C1 segment of cervical spinal cord (tissue), 14 donors: ENCODE measurements at regions not wholly inside any gene's neighbourhood (a gene's known extent, or its start where the extent isn't known, plus 50 kb on each side); places are given as distances from the start of the nearest gene placed in this dataset.
A peak's percentile ranks its signal among the peaks of the same experiment; 100 is the strongest.
"Not testable (repeated sequence)": the region's sequence is repeated elsewhere in the genome, so short reads cannot be mapped to it uniquely, and the experiment has no call there.

Experiments
- DNase-seq, 14 donors: peaks; one replicate each; lab custom pipeline; 2025; lab: John Stamatoyannopoulos, UW

DNA sequence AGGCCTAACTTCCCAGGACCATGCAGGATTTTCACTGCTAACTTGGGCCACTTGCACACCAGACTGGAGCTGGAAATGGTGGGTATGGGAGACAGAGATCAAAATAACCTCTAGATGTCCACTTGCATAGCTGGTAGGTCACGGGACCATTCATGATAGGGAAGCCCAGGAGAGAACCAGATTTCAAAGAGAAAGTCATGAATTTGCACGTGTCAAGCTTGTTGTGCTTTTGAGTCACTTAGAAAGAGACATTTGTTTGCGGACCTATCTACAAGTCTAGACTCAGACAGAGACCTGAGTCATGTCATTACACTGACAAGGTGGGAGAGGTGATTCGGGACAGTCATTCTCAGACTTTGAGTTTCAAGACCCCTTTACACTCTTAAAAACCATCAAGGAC, 704.1 kb downstream of the DTWD2 start:
- DNase-seq = not testable (repeated sequence)

DNA sequence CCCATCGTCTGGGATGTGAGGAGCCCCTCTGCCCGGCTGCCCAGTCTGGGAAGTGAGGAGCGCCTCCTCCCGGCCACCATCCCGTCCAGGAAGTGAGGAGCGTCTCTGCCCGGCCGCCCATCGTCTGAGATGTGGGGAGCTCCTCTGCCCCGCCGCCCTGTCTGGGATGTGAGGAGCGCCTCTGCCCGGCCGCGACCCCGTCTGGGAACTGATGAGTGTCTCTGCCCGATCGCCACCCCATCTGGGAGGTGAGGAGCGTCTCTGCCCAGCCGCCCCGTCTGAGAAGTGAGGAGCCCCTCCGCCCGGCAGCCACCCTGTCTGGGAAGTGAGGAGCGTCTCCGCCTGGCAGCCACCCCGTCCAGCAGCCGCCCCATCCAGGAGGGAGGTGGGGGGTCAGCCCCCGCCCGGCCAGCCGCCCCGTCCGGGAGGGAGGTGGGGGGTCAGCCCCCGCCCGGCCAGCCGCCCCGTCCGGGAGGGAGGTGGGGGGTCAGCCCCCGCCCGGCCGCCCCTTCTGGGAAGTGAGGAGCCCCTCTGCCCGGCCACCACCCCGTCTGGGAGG, 705.8 kb downstream of the DTWD2 start:
- not testable (repeated sequence) for DNase-seq

- DNase-seq = no peak
Measured at GRCh38 chr5:118279540-118280294, 708.6 kb downstream of the DTWD2 start.

DNA sequence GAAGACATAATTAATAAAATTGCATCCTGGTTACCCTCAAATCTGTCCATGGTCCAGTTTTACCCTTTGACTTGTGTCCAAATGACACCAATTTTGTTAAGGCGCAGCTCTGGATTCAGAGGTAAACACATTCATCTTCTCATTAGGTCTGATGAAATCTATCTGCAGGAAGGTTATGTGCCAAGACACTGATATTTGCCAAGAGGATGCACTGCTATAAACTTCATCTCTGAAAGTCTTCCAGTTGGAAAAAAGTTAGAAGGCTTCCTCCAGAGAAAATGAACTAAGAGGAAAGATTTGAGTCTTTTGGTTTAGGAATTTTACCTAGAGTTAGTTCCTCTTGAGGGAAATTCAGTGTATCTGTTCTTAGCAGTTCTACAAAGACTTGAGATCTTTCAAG, 717.8 kb downstream of the DTWD2 start:
- no peak for DNase-seq

DNA sequence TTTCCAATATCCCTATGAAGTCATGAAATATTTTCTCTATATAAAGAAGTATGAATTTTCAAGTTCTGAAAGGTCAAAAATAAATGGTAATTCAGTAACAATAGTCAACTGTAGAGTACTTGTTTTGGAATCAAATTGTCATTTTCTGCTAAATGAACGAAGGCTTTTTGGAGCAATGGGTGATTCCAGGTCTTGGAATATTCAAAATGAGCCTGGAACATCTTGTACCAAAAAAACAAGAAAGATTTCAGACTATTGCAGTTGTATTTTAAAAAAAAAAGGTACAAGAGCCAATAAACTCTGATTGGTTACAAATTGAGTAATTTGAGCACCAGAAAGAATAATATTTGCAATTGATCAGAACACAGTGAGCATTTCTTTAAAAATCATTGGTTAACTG, 730.1 kb downstream of the DTWD2 start:
- DNase-seq = no peak

DNA sequence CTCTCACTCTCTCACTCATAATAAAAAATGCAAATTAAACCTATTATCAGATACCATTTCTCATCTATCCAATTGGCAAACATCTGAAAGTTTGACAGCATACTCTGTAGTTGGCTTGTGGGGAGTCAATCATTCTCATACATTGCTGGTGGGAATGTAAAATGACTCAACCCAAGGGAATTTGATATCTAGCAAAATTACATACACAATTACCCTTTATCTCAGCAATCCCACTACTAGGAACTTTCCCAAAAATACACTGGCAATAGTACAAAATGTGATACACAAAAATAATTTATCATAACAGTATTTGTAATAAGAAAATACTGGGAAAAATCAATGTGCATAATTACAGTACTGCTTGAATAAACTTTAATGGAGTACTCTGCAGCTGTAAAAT, 731.3 kb downstream of the DTWD2 start:
- no peak for DNase-seq

DNA sequence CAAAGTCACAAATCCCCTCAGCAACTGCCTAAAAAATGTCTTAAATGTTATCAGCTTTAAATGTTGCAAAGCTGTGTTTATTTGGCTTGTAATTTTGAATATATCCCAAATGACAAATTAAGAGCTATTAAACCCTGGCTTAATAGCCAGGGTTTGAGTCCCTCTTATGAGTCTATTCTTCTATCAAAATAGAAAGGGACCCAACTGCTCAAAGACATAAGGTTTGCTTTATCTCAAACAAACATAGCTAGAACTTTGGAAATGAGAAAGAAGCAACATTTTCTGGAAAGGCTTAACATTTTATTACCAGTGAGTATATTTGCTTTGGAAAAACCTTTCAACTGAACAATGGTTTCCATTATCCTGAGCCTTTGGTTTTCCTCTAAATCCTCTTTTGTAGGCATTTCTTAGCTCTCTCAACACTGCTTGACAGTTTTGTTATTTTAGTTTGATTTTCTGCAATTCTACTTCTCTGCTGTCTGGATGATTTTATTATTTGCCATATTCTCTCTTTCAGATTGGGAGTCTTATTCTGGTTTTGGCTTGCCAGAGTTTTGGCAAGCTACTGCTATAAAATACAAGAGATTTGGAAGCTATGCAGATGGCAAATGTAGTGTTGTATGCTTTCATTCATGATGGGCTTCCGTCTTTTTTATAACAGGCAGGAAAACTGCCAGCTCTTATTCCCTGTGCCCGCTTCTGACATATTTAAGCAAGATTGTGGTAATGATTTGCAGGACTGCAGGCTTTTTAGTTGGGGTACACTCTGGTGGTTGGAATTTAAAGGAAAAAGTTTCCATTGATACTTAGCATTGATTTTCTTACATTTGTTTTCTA, 734.9 kb downstream of the DTWD2 start:
- peak in 1 of 14 donors; percentile 72 for DNase-seq

DNA sequence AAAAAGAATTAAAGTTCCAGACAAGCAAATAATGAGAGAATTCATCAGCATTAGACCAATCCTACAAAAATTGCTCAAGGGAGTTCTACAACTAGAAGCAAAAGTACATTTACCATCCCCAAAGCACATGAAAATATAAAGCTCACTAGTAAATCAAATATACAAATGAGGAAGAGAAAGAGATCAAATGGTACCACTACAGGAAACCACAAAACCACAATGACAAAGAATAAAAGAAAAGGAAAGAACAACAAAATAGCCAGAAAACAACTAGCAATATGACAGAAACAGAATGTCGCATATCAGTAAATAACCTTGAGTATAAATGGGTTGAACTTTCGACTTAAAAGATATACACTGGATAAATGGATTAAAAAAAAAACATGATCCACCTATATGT, 739.0 kb downstream of the DTWD2 start:
- DNase-seq = no peak

DNA sequence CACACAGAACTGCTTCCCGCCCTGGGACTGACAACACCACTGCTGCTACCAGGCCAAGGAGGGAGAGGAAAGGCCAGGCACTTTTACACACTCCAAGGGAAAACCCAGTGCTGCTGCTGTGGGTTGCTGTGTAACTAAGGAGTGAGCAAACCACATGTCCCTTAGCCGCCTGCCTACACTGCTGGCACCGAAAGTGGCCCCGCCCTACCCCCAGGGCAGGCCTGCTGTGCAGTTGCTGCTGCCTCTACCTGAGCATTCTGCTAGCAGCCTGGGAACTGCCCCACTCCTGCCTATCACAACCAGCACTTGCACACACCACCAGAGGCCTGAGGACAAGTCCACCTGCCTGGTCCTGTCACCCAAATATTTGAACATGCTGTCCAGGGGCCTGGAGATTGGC, 740.9 kb downstream of the DTWD2 start:
- no peak for DNase-seq

GRCh38 chr5:118243613-118244012, 744.7 kb downstream of the DTWD2 start:
- no peak for DNase-seq

- DNase-seq = no peak
Measured at GRCh38 chr5:118243068-118243467, 745.3 kb downstream of the DTWD2 start.

- DNase-seq = no peak
Measured at GRCh38 chr5:118236108-118236849, 752.1 kb downstream of the DTWD2 start.

- DNase-seq = no peak
Measured at GRCh38 chr5:118233606-118234005, 754.7 kb downstream of the DTWD2 start.

DNA sequence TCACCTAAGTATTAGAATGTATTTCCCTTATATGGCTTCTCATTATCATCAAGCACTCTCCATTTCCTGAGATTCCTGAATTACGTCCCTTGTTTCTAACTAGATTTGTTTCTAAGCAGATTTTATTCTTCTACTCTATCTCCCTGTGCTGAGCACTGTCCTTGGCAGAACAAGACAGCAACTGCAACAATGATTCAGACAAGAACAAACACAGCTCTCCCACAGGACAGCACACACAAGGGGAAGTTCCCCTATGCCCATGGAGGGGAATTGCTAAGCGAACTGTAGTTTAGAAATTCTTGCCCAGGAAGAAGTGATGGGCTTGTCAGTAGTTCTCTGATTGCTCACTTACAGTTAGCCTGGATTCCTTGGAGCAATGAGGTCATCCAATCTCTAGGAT, 759.9 kb downstream of the DTWD2 start:
- DNase-seq = no peak

- DNase-seq = no peak
Measured at GRCh38 chr5:118224546-118224945, 763.8 kb downstream of the DTWD2 start.

GRCh38 chr5:118220556-118221195, 767.7 kb downstream of the DTWD2 start:
- DNase-seq = no peak

DNA sequence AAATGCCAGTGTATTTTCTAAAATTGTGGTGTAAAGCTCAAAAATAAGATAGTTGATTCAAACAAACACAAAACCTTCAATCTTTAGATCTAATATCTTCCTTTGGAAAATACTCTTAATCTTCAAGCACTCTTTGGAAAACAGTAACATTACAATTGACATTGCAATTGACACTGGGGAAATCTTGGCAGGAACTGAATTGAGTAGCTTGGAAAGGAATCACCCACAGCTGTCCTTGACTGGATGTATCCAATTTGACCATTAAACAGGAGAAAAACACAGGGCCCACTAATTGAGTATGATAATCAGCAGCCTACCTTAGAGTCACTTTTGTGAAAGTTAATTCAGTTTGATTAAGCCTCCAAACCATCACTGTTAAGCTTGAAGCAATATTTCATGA, 776.7 kb downstream of the DTWD2 start:
- DNase-seq = no peak

- DNase-seq = no peak
Measured at GRCh38 chr5:118208031-118208453, 780.3 kb downstream of the DTWD2 start.

DNA sequence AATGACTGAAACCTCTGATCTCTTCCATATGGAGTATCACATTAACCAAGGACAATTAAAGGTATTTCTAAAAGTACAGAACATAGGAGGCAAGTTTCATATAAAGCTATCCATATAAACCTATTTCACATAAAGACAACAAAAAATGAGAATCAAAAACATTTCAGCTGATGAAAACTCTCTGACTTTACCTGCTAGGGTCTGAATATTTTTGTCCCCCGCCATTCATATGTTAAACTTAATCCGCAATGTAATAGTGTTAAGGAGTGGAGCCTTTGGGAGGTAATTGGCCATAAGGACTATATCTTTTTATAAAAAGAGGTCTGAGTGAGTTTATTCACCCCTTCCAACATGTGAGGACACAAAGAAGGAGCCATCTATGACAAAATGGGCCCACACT, 788.5 kb downstream of the DTWD2 start:
- DNase-seq = no peak

DNA sequence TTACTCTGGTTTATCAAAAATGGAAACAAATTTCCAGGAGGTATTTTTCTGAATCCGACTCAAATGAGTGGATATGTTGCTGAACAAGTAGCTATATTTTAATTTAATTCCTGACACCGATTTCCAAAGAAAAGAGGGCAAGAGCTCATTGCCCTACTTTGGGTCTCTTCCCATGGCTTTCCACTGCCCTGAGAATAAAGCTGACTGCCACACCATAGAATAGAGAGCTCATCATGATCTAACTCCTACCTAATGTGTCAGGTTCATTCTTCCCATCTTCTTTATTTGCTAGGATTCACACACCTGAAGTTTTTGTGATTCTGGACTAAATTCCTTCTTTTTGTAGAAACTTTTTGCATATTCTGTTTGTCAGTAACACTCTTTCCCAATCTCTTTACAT, 792.1 kb downstream of the DTWD2 start:
- no peak for DNase-seq

GRCh38 chr5:118195211-118195610, 793.1 kb downstream of the DTWD2 start:
- peak in 1 of 14 donors; percentile 2 for DNase-seq
